ENCODE measurements at regions not wholly inside any gene's neighbourhood (a gene's known extent, or its start where the extent isn't known, plus 50 kb on each side); places are given as distances from the start of the nearest gene placed in this dataset.

DNA sequence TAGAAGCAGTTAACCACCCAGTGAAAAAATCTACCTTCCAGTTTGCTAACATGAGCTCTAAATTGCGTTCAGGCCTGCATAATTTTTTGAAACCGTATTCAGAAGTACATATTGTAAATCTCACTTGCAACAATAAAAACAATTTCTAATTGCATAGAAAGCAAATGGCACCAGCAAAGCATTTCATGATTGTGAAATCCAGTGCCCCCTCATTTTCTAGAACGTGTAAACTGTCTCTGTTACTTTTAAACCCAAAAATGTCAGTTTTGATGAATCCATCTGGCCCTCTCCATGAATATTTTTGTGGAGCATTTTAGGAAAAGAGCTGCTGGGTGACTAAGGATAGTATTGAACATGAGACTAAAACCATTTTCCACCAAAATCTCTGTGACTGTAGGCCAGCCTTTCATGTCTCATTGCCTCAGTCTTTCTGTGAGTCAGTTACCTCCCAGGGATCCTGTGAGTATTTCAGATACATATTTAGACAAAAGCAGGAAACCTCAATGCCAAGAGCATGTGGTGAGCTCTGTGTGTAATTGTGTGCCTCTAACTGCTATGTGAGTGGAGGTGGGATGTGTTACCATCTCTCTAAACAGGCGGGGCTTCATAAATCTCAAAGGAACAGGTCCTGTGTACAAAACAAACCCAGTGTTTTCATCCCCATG is 477.8 kb upstream of the DCC start:
- DNase-seq: no peak

DNA sequence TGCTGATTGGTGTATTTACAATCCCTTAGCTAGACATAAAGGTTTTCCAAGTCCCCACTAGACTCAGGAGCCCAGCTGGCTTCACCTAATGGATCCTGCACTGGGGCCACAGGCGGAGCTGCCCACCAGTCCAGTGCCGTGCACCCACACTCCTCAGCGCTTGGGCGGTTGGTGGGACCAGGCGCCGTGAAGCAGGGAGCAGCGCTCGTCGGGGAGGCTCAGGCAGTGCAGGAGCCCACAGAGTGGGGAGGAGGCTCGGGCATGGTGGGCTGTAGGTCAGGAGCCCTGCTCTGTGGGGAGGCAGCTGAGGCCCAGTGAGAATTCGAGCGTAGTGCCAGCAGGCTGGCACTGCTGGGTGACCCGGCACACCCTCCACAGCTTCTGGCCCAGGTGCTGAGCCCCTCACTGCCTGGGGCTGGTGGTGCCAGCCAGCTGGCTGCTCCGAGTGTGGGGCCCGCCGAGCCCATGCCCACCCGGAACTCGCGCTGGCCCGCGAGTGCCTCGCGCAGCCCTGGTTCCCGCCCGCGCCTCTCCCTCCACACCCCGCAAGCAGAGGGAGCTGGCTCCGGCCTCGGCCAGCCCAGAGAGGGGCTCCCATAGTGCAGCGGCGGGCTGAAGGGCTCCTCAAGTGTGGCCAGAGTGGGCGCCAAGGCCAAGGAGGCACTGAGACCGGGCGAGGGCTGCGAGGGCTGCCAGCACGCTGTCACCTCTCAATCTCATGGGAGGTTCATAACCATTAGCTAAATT is 475.6 kb upstream of the DCC start:
- no peak for DNase-seq

DNA sequence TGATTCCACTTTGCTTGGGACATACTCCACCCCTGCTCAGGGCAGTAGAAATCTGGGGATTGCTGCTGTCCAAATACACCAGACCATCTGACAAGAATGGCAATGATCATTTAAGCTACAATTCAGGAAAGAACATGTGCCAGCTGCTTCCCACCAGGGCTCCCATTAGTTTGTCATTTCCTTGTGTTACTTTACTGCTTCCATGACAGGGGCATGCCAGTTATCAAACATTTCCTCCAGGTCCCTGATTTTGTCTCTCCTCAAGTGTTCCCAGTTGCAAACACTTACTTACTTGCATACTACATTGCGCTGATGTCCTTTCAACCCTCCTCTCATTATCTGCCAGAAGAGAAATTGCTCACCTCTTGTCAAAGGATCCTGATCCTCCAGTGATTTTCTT is 474.5 kb upstream of the DCC start:
- DNase-seq: no peak

DNA sequence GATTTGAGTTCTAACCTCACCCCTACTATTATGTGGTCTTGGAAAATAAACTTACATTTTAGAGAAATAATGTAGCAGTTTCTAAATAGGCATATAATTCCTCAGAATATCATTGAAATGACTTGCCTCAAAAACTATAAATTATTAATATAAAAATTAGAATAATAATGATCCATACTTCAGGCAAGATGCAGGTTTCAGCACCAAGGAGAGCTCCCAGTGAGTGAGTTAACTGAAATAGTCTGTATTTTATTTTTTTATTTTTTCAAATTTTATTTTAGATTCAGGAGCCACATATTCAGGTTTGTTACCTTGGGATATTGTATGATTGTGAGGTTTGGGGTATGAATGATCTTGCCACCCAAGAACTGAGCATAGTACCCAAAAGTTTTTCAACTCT is 472.2 kb upstream of the DCC start:
- no peak for DNase-seq

DNA sequence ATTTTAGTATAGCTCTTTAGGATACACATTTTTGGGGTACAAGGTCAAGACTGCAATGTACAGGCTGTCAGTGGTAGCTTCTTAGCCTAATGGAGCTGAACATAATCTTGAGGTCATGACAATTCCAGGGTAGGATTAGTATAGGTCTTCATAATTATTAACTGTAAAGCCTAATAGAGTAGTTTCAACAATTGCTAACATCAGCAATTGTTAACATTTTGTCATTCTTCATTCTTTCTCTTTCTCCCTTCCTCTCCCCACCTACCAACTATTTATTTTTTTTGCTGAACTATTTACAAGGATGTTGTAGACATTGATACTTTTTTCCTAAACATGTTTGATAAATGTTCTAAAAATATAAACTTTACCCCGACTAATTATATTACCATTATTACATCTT is 461.3 kb upstream of the DCC start:
- DNase-seq: no peak

DNA sequence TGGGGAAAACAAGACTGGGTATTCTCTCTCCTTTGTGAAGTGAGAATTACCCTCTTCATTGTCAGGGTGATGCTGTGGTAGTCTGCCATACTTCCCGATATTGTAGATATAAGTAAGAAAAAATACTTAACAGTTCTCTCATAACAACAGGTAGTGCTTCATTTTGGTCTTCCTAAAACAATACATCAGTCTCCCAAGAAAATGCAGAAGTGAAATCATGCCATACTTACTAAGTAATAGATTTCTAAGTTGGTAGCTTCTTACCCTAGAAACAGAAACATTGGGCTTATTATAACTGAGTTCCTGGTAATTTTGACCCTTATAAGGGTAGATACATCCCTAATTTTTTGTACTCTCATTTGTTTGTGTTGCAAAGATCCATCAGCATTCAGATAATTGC is 460.7 kb upstream of the DCC start:
- DNase-seq: no peak

DNA sequence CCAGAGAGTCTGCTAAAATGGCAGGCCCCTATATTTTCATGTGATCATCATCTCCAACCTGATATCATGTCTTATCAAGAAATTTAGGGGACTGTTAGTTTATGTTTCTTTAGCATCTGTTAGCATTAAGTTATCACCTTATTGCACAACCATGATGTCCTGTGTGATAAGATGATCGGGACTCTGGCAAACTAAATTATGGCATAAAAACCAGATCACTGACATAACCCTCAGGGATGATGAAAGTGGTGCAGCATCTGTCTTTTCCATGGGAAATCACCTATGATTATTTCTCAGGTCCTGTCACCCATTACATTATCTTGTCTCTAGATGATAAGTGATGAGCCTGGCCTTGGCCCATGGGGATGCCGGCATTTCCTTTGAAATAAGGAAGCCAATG is 458.6 kb upstream of the DCC start:
- no peak for DNase-seq

DNA sequence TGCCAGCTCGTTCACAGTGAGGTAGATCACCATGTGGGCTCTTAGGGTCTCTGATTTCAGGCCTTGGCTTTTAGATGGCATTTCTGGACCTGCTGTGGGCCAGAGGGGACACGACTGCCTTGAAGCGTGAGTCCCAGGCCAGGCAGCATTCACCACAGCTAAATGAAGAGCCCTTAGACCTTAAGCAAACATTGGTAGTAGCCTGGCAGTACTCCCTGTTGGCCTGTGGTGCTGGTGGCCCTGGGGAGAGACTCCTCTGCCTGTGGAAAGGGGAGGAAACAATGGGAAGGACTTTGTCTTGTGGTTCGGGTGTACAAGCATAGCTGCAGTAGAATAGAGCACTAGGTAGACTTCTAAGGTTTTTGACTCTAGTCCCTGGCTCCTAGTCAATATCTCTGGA is 456.0 kb upstream of the DCC start:
- DNase-seq: no peak

DNA sequence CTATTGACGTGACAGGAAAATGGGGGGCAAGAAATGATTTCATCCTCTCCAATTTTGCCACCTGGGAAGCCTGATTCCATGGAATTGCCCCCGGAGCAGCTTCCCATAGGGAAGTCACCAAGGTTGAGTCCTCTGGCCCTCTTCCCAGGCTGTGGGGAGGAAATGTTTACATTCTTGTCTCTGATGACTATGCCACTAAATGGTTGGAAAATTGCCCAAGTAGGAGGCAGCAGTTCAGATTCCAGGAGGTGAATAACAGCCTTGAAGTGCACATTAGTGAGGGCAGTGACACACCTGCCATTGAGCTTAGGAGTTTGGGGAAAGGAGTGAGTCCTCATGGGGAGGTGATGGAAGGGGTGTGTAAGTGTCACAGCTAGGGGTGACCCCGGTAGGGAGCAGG is 449.2 kb upstream of the DCC start:
- no peak for DNase-seq

DNA sequence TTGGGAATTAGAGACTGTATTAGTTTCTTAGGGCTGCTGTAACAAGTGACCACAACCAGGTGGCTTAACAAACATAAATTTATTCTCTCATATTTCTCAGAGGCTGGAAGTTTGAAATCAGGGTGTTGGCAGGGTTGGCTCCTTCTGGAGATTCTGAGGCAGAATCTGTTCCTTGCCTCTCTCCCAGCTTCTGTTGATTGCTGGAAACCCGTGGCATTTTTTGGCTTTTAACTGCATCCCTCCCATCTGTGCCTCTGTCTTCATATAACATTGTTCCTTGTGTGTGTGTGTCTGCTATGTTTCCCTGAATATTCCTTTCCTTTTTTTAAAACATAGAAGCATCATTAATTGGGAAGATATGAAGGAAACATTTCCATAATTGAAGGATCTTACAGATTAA is 448.1 kb upstream of the DCC start:
- DNase-seq: no peak

DNA sequence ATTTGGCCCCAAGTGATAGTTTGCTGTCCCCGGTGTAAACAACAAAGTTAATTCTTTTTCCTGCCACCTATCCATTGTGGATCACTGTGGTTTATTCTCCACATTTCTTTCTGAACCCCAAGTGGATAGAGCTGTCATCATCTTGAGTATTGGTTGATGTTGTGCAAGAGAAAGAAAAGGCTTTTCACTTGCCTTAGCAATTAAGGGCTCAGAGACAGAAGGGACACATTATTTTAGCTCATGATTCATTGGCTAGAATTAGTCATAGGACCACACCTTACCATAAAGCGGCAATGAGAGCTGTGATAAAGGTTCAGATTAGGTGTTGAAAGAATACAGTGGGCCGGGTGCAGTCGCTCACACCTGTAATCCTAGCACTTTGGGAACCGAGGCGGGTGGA is 442.1 kb upstream of the DCC start:
- DNase-seq: no peak

DNA sequence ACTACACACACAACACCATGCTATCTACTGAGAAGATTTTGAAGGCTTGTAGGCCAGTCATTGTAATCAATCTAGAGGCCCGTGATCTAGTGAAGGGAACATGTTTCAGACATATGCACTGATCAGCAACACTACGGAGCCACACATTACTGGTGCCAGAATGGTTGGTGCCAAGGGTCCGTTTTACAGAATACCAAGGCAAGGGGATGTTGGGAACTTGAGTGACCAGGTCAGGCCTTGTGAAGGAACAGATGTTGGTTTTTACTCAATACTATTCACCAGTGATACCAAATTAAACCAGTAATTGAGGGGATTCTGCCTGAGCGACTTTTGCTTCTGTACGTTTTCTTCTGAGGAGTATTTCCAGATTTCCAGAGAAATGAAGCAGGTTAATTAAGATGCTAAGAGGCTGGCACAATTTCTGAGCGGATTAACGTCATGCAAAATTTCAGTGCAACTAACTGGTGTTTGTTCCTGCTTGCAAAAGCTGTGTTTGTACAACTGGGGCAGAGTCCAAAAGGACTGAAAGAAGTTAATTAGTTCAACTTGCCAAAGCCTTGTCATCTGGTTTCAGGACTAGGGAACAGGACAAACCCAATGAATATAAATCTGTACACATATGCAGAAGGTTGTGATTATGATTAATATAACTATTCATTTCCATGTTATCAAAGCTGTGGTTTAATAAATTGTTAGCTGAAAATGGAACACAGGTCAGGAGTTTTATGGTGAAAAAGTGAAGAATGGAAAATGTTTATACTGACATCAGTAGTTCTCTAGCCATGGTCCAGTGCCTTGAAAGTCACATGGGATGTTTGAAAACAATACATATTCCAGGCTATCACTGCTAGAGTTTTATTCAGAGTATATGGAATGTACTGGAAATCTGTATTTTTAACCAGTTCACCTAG is 432.1 kb upstream of the DCC start:
- DNase-seq: no peak

DNA sequence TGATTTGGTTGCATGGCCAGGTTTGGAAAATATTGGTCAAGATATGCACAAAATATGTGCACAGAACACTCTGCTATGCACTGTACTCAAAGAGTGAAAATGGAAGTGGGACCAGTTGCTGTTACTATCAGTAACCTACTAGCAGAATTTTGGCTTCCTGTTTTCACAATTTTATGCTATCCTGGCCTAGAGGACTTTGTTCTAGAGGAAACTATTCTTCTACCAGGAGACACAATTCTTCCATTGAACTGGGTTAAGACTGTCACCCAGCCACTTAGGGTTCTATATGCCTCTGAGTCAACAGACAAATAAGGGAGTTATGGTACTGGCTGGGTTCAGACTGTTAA is 431.4 kb upstream of the DCC start:
- DNase-seq: no peak

DNA sequence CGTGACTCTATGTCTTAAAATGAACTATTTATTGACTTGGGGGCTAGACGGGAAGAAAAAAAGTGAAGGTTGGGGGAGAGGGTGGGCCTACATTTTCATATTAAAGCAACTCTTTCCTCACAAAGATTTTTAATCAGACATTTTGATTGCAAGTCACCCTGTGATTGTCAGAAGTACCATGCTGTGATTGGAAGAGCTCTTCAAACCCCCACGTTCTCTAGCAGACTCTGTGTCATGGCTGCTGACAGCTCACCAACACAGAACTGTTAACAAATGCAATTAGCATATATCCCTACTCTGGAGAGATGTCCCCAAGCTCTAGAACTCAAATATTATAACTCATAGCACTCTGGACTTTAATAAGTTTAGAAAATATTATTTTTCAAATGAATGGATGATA is 428.4 kb upstream of the DCC start:
- DNase-seq: no peak

DNA sequence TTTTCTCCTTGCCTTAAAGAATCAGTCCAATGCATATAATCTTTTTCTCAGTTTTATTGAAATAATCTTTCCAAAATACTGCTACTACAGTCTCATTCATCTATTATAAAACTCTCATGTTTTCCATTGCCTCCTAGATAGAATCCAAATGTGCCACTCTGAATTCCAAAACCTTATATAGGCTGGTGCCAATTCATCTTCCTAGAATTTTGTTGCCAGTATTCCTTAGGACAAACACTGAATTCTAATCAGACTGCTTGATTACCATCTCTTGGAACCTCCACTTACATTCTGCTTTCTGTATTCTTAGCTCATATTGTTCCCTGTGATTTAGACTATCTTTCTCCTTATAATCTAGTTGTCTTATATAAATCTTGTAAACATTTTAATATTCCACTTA is 427.6 kb upstream of the DCC start:
- DNase-seq: no peak

DNA sequence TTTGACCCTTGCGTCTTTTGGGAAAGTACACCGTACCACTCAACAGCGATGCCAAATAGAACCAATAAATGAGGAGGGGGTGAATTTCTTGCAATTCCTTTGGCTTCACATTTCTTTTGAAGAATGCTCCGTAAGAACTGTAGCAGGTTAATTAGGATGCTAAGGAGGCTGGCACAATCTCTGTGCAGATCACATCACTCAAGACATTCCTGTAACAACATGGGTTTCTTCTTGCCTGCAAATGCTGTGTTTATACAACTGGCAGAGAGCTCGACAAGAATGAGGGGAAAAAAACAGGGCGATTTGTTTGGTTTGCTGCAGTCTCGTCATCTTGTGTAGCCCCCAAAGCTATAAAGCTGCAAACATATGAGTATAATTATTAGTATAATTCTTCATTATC is 424.8 kb upstream of the DCC start:
- DNase-seq: no peak

DNA sequence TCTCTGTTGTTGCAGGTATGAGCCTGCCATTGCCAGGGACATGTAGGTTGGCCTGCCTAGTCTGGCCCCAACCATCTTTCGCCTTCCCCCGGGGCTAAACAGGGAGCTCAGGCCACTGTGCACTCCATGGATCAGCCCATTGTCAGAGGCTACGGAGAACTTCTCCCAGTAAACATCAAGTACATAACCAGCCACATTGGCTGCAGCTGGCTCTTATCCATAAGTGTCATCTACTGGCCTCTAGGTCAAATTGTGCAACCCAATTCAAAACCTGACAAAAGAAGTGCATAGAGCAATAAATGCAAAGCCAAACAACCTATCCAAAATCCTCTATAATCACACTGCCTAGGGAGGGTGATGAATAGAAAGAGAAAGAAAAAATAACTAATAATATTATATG is 418.1 kb upstream of the DCC start:
- DNase-seq: no peak

DNA sequence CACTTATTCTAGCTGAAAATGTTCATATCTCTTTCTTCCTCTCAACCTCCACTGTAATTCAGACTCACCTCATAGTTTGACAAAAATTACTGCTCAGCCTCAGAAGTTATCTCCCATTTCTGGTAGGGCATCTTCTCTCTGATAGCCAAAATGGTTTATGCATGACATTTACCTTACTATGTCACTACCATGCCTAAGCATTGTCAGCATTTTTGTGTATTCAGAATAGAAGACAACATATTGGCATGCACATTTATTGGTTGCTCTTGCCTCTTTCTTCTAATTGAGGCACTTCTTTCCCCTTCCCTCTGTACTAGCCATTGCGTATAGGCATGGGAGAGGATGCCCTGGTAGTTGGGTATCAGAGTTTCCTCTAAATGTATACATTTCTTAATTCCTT is 406.1 kb upstream of the DCC start:
- no peak for DNase-seq

DNA sequence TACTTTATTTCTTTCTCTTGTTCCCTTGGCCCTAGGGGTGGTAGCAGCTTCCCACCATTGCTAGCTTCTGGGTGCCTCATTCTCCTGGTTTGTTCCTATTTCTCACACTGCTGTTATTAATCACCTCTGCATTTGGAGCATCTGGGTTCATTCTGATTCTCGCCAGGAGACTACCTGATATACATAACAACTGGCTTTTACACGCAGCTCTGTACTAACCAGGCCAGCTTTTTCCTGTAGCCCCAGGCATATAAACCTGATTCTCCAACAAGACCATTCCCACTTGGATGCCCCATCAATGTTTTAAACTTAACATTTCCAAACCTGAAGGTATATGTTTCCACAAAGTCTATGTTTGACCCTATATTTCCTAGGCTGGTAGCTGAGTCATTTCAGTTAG is 403.9 kb upstream of the DCC start:
- no peak for DNase-seq

DNA sequence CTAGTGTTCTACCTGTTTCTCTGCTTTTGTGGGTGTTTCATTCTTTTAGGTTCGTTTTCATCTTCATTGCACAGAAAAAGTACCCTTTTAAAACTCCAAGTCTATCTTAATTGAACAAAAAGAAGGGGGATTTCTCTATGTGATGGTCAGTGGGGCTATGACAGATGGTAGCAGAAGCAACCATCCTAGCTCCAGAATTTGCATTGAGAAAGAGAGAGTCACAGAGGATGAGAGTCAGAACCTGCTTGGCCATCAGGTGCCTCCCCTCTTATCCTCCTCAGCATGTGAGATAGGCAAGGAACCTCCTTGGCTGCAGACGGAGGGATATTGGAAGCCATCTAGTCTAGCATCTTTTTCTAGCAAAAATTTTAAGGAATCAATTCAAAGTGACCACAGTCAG is 398.0 kb upstream of the DCC start:
- no peak for DNase-seq

DNA sequence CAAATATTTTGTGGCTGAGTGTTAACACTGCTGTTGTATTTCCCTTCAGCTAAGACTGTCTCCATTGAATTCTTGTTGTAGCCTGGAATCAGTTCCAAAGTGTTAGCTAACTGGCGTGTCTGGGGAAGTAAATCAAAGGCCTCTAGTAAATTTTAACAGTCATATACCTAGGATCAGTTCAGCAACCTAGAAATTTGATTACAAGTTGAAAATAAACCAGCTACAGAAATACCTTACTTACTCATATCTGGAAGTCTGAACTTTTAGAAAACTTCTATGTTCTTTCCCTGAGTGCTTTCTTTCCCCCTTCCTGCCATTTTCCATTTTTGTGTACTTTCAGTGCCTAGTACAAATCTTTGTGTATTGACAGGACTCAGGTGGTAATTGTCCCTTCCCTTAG is 396.7 kb upstream of the DCC start:
- no peak for DNase-seq

DNA sequence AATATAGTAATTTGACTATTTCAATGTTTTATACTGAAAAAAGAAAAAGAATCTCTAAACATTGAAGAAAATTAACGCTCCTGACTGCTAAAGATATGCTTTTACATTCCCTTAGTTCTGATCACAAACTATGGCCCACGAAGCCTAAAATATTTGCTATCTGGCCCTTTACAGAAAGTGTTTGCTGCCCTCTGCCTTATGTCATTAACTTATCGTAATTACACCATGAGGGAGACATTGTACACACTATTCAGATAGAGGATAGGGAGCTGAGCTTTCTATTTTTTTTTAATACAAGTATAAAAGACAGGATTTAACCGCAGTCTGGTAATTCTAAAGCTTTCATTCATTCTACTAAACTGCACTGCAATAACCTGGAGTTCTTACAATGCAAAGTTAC is 393.1 kb upstream of the DCC start:
- no peak for DNase-seq

DNA sequence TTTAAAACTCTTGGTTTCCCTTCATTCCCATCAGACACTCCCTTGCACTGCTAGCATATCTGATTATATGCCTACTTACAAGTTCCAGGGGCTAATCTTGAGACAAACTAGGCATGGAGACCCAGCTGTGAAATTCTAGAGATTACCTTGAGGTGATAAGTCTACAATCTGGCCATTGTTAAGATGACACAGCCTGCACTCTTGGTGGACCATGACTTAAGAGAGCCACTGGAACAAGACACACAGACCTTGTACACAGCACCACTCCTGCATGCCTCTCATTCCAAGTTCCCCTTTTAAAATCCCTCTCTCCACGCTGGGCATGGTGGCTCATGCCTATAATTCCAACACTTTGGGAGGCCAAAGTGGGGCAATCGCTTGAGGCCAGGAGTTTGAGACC is 387.2 kb upstream of the DCC start:
- DNase-seq: no peak

DNA sequence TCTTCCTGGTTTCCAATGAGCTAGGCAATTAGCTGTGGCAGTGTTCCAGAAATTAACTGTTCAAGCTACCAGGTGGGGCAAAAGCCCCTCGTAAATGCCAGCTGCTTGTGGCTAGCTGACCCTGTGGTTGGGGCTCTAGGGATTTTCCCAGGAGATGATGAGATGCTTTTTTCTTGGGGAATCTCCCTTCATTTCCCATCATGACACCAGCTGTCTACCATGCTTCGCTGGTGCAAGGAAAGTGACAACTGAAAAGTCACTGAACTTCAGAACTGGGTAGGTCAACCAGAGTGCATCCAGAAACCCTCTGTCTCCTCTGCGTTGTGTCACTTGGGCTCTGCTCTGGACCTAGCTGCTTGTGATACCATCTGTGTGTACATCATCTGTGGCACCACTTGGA is 386.5 kb upstream of the DCC start:
- DNase-seq: no peak

Measured in stimulated activated CD8-positive, alpha-beta memory T cell treated with anti-CD3 and anti-CD28 coated beads, Interleukin-4, amount 100 ng/mL, for 48 hours (primary cell).